A549 (cell line): ENCODE measurements at regions not wholly inside any gene's neighbourhood (a gene's known extent, or its start where the extent isn't known, plus 50 kb on each side); places are given as distances from the start of the nearest gene placed in this dataset.

ENCODE experiments used
- CBX8 ChIP-seq: fragments of 200-600 bp; sonication (generic); IDR thresholded peaks from 2 replicates; pipeline ENCODE4 v1.6.1; 2016
- POLR2A ChIP-seq: IDR thresholded peaks from 2 replicates; pipeline ENCODE4 v1.6.1; 2012; ENCODE audit warnings: mild to moderate bottlenecking, low read length
- RARB ChIP-seq: fragments of 250-450 bp; sonication (Bioruptor Pico); IDR thresholded peaks from 2 replicates; pipeline ENCODE4 v1.8.0; 2021; ENCODE audit warnings: mild to moderate bottlenecking, moderate library complexity
- SMC3 ChIP-seq: fragments of >200 bp; sonication (Bioruptor Twin); formaldehyde crosslinking; IDR thresholded peaks from 3 replicates; pipeline ENCODE4 v1.6.1; 2018; ENCODE audit warnings: inconsistent platforms
- TP53 ChIP-seq: fragments of 250-450 bp; sonication (Bioruptor Pico); IDR thresholded peaks from 2 replicates; pipeline ENCODE4 v1.5.0; 2021; ENCODE audit warnings: mild to moderate bottlenecking, moderate library complexity
- TF ChIP-seq, protein P1 (sequence below): fragments of 250-450 bp; sonication (Bioruptor Pico); IDR thresholded peaks from 2 replicates; pipeline ENCODE4 v1.5.0; 2021; ENCODE audit warnings: mild to moderate bottlenecking, moderate library complexity, borderline replicate concordance
- TF ChIP-seq, protein P2 (sequence below): fragments of >200 bp; sonication (Bioruptor Twin); formaldehyde crosslinking; IDR thresholded peaks from 3 replicates; pipeline ENCODE4 v1.5.1; 2016
- TF ChIP-seq, protein P3 (sequence below): IDR thresholded peaks from 2 replicates; pipeline ENCODE4 v1.6.1; 2012; ENCODE audit warnings: low read depth, borderline replicate concordance
- TF ChIP-seq, protein P4 (sequence below): fragments of 200-600 bp; sonication (generic); IDR thresholded peaks from 2 replicates; pipeline ENCODE4 v1.6.1; 2016; ENCODE audit warnings: antibody characterized with exemption, mild to moderate bottlenecking, moderate library complexity
- TF ChIP-seq, protein P5 (sequence below): IDR thresholded peaks from 2 replicates; pipeline ENCODE4 v1.6.1; 2012

DNA sequence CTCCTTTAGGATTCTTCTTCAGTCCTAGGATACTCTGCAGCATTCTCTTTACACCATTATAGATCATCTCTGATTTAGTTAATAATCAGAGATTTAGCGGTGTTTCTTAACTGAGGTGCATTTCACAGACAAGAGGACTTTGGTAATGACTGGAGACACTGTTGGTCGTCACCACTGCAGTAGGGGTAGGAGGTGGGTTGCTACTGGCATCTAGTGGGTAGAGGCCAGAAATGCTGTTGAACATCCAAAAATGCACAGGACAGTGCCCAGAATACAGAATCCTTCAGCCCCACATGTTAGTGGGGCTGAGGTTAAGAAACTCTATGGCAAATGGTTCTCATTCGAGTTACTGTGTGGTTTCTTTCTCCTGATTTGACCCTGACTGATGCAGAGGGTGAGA, 80.4 kb upstream of the LMCD1 start:
- TF ChIP-seq RARB (CRISPR knock-in tag) (no peak), POLR2A (no peak), TP53 (CRISPR knock-in tag) (no peak), CBX8 (no peak), SMC3 (no peak)
- TF ChIP-seq, protein P1, sequence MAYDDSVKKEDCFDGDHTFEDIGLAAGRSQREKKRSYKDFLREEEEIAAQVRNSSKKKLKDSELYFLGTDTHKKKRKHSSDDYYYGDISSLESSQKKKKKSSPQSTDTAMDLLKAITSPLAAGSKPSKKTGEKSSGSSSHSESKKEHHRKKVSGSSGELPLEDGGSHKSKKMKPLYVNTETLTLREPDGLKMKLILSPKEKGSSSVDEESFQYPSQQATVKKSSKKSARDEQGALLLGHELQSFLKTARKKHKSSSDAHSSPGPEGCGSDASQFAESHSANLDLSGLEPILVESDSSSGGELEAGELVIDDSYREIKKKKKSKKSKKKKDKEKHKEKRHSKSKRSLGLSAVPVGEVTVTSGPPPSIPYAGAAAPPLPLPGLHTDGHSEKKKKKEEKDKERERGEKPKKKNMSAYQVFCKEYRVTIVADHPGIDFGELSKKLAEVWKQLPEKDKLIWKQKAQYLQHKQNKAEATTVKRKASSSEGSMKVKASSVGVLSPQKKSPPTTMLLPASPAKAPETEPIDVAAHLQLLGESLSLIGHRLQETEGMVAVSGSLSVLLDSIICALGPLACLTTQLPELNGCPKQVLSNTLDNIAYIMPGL (CRISPR knock-in tag), result no peak
- TF ChIP-seq, protein P2, sequence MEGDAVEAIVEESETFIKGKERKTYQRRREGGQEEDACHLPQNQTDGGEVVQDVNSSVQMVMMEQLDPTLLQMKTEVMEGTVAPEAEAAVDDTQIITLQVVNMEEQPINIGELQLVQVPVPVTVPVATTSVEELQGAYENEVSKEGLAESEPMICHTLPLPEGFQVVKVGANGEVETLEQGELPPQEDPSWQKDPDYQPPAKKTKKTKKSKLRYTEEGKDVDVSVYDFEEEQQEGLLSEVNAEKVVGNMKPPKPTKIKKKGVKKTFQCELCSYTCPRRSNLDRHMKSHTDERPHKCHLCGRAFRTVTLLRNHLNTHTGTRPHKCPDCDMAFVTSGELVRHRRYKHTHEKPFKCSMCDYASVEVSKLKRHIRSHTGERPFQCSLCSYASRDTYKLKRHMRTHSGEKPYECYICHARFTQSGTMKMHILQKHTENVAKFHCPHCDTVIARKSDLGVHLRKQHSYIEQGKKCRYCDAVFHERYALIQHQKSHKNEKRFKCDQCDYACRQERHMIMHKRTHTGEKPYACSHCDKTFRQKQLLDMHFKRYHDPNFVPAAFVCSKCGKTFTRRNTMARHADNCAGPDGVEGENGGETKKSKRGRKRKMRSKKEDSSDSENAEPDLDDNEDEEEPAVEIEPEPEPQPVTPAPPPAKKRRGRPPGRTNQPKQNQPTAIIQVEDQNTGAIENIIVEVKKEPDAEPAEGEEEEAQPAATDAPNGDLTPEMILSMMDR, result no peak
- TF ChIP-seq, protein P3, sequence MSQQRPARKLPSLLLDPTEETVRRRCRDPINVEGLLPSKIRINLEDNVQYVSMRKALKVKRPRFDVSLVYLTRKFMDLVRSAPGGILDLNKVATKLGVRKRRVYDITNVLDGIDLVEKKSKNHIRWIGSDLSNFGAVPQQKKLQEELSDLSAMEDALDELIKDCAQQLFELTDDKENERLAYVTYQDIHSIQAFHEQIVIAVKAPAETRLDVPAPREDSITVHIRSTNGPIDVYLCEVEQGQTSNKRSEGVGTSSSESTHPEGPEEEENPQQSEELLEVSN, result no peak
- TF ChIP-seq, protein P4, sequence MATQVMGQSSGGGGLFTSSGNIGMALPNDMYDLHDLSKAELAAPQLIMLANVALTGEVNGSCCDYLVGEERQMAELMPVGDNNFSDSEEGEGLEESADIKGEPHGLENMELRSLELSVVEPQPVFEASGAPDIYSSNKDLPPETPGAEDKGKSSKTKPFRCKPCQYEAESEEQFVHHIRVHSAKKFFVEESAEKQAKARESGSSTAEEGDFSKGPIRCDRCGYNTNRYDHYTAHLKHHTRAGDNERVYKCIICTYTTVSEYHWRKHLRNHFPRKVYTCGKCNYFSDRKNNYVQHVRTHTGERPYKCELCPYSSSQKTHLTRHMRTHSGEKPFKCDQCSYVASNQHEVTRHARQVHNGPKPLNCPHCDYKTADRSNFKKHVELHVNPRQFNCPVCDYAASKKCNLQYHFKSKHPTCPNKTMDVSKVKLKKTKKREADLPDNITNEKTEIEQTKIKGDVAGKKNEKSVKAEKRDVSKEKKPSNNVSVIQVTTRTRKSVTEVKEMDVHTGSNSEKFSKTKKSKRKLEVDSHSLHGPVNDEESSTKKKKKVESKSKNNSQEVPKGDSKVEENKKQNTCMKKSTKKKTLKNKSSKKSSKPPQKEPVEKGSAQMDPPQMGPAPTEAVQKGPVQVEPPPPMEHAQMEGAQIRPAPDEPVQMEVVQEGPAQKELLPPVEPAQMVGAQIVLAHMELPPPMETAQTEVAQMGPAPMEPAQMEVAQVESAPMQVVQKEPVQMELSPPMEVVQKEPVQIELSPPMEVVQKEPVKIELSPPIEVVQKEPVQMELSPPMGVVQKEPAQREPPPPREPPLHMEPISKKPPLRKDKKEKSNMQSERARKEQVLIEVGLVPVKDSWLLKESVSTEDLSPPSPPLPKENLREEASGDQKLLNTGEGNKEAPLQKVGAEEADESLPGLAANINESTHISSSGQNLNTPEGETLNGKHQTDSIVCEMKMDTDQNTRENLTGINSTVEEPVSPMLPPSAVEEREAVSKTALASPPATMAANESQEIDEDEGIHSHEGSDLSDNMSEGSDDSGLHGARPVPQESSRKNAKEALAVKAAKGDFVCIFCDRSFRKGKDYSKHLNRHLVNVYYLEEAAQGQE, result no peak
- TF ChIP-seq, protein P5, sequence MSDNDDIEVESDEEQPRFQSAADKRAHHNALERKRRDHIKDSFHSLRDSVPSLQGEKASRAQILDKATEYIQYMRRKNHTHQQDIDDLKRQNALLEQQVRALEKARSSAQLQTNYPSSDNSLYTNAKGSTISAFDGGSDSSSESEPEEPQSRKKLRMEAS, result no peak
